HepG2 (cell line): ENCODE measurements at regions not wholly inside any gene's neighbourhood (a gene's known extent, or its start where the extent isn't known, plus 50 kb on each side); places are given as distances from the start of the nearest gene placed in this dataset.

Experiments
- ATAC-seq: fragments of 200-7000 bp; cut with Tn5 transposase; 3 replicates; pipeline ENCODE4 v1.9.1; 2020; ENCODE audit warnings: mild to moderate bottlenecking, moderate library complexity
- BruUV-seq: library from RNA; stranded (reverse); fragments of 400-500 nt; replicated peaks from 2 replicates; lab custom pipeline; 2021; lab: Mats Ljungman, UMichigan
- CTCF ChIA-PET: fragments of 300-600 bp; formaldehyde crosslinking; extraction: SDS; loops from one replicate; lab custom pipeline; 2021; ENCODE audit warnings: low total read pairs, inconsistent platforms, low intra/inter-chr PET ratio; lab: Yijun Ruan, JAX
- POLR2A ChIA-PET: fragments of 350-600 bp; sonication (Branson Sonifier 250); formaldehyde crosslinking; loops from one replicate; lab custom pipeline; 2020; ENCODE audit warnings: antibody characterized with exemption, inconsistent platforms; lab: Yijun Ruan, JAX
- DNase-seq: peaks from one replicate; pipeline ENCODE4 v3.0.0-alpha.2; 2015; ENCODE audit warnings: low spot score
- FAIRE-seq: peaks from 3 replicates; lab custom pipeline; 2011; peaks lifted over from hg19 to GRCh38; lab: Jason Lieb, UNC
- H2AFZ ChIP-seq: one replicate; pipeline ENCODE4 v1.6.1; 2011; ENCODE audit warnings: low read length, inconsistent platforms
- H3K27ac ChIP-seq: fragments of 300-600 bp; 3 replicates; pipeline ENCODE4 v1.8.0; 2011; ENCODE audit warnings: mixed run types, mild to moderate bottlenecking, mixed read lengths, low read length, inconsistent platforms; ENCODE audit not compliant: insufficient read depth; ENCODE audit errors: extremely low read length
- H3K27me3 ChIP-seq, 2 experiments: fragments of 200-600 bp in 1 of 2; 2 replicates in 1 of 2; 3 replicates in 1 of 2; pipeline versions ENCODE4 v1.6.0 to v1.8.0; 2011; ENCODE audit warnings: low read length in 2 of 2, mild to moderate bottlenecking in 2 of 2, moderate library complexity in 2 of 2, inconsistent platforms in 1 of 2; ENCODE audit not compliant: insufficient read depth in 2 of 2, control insufficient read depth in 1 of 2
- H3K36me3 ChIP-seq, 2 experiments: fragments of 200-600 bp in 1 of 2; replicated peaks in 1 of 2; 2 replicates in 1 of 2; 3 replicates in 1 of 2; pipeline versions ENCODE4 v1.5.1 to v1.8.0; 2011; ENCODE audit warnings: low read length in 2 of 2, inconsistent platforms in 1 of 2; ENCODE audit not compliant: insufficient read depth in 2 of 2, control insufficient read depth in 1 of 2
- H3K4me1 ChIP-seq: 2 replicates; pipeline ENCODE4 v1.5.1; 2012; ENCODE audit warnings: low read length, inconsistent platforms; ENCODE audit not compliant: insufficient read depth
- H3K4me2 ChIP-seq: 2 replicates; pipeline ENCODE4 v1.6.0; 2011; ENCODE audit warnings: low read depth, low read length, inconsistent platforms
- H3K4me3 ChIP-seq, 3 experiments: fragments of 200-600 bp in 1 of 3; sonication (generic), shearing (Covaris generic) in 1 of 3; replicated peaks in 1 of 3; 2 replicates each; pipeline ENCODE4 v1.5.1; 2011 to 2016; ENCODE audit warnings: low read length in 3 of 3, inconsistent platforms in 2 of 3, low read depth in 2 of 3, mild to moderate bottlenecking in 2 of 3, control low read depth in 1 of 3, mixed read lengths in 1 of 3; ENCODE audit not compliant: insufficient read depth in 1 of 3
- H3K79me2 ChIP-seq: one replicate; pipeline ENCODE4 v1.6.1; 2011; ENCODE audit warnings: low read length, inconsistent platforms; ENCODE audit not compliant: insufficient read depth
- H3K9ac ChIP-seq: 2 replicates; pipeline ENCODE4 v1.6.0; 2011; ENCODE audit warnings: mild to moderate bottlenecking, low read depth, low read length, inconsistent platforms; ENCODE audit not compliant: insufficient read depth
- H3K9me3 ChIP-seq: 2 replicates; pipeline ENCODE4 v1.5.1; 2012; ENCODE audit warnings: mild to moderate bottlenecking, low read length
- H4K20me1 ChIP-seq: 2 replicates; pipeline ENCODE4 v1.6.0; 2011; ENCODE audit warnings: inconsistent platforms, mild to moderate bottlenecking, low read length, moderate library complexity; ENCODE audit not compliant: insufficient read depth
- ATM ChIP-seq: fragments of 450-650 bp; IDR thresholded peaks from 2 replicates; pipeline ENCODE4 v1.7.1; 2017; ENCODE audit warnings: mild to moderate bottlenecking, borderline replicate concordance
- JUNB ChIP-seq: sonication (generic); formaldehyde crosslinking; IDR thresholded peaks from 2 replicates; pipeline ENCODE4 v1.8.0; 2022; ENCODE audit warnings: missing genetic modification reagents, mild to moderate bottlenecking, borderline replicate concordance
- MXI1 ChIP-seq: IDR thresholded peaks from 3 replicates; pipeline ENCODE4 v1.6.1; 2012; ENCODE audit warnings: low read depth, low read length, inconsistent platforms, borderline replicate concordance
- NCOA2 ChIP-seq: sonication (generic); formaldehyde crosslinking; IDR thresholded peaks from 2 replicates; pipeline ENCODE4 v1.8.0; 2022; ENCODE audit warnings: inconsistent platforms
- NR2F2 ChIP-seq: IDR thresholded peaks from 2 replicates; pipeline ENCODE4 v1.6.1; 2012; ENCODE audit warnings: low read depth, inconsistent platforms, borderline replicate concordance
- PAX8 ChIP-seq: sonication (generic); formaldehyde crosslinking; IDR thresholded peaks from 2 replicates; pipeline ENCODE4 v1.8.0; 2022; ENCODE audit warnings: mild to moderate bottlenecking, missing genetic modification reagents, borderline replicate concordance
- SALL2 ChIP-seq: sonication (generic); formaldehyde crosslinking; IDR thresholded peaks from 2 replicates; pipeline ENCODE4 v1.8.1; 2023; ENCODE audit warnings: mild to moderate bottlenecking, missing genetic modification reagents, inconsistent platforms
- SYNCRIP ChIP-seq: fragments of 200-400 bp; formaldehyde crosslinking; IDR thresholded peaks from 2 replicates; pipeline ENCODE4 v1.6.1; 2018; ENCODE audit warnings: mild to moderate bottlenecking, low read depth, low read length; ENCODE audit not compliant: insufficient read depth
- TMF1 ChIP-seq: sonication (generic); formaldehyde crosslinking; IDR thresholded peaks from 2 replicates; pipeline ENCODE4 v1.8.1; 2022; ENCODE audit warnings: low read depth, missing genetic modification reagents
- ZC3H4 ChIP-seq: sonication (generic); formaldehyde crosslinking; IDR thresholded peaks from 2 replicates; pipeline ENCODE4 v1.4.0; 2020; ENCODE audit warnings: missing genetic modification reagents, borderline replicate concordance
- ZNF235 ChIP-seq: sonication (generic); formaldehyde crosslinking; IDR thresholded peaks from 2 replicates; pipeline ENCODE4 v1.8.1; 2023; ENCODE audit warnings: mild to moderate bottlenecking, missing genetic modification reagents, borderline replicate concordance
- WGBS: methylation state at CpG from one replicate; pipeline ENCODE4 v1.1.6; 2017; ENCODE audit warnings: low lambda C conversion rate; 5-methylcytosine and 5-hydroxymethylcytosine counted together
- in situ Hi-C: cut with HindIII; loops from 2 replicates; pipeline ENCODE4 v1.10.0; 2017; ENCODE audit warnings: low pct_unique_long_range_greater_than_20kb; ENCODE audit not compliant: extremely low pct_ligation_motif_present
- intact Hi-C: fragments of 100-400 bp; cut with micrococcal nuclease; formaldehyde crosslinking; loops from one replicate; pipeline ENCODE4 v1.10.0; 2022; ENCODE audit not compliant: unreplicated experiment
- TF ChIP-seq, protein P1 (sequence below), 2 experiments: sonication (generic) in 1 of 2; formaldehyde crosslinking in 1 of 2; IDR thresholded peaks; 2 replicates each; pipeline versions ENCODE4 v1.4.0 to v1.6.1; 2016 to 2020; ENCODE audit warnings: borderline replicate concordance in 1 of 2, low read depth in 1 of 2, mild to moderate bottlenecking in 1 of 2, missing genetic modification reagents in 1 of 2
- TF ChIP-seq, protein P2 (sequence below): sonication (generic); formaldehyde crosslinking; IDR thresholded peaks from 2 replicates; pipeline ENCODE4 v1.4.0; 2020; ENCODE audit warnings: missing genetic modification reagents, borderline replicate concordance
- TF ChIP-seq, protein P3 (sequence below): IDR thresholded peaks from 2 replicates; pipeline ENCODE4 v1.6.1; 2012; ENCODE audit warnings: low read length, improper control_type of control experiment

DNA sequence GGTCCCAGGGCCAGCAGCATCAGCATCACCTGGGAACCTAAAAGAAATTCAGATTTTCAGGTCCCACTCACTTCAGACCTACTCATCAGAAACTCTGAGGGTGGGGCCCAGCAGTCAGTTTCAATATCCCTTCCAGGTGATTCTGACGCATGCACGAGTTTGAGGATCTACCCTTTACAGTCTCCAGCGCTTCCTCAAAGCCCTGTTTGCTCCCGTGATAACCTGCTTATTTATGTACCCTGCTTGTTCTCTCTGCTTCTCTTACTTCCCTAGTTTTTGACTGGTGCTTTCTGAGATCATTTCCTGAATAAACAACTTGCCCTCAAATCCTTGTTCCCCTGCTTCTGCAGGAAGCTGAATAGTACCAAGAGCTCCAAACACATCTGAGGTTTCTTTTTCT, 245.3 kb downstream of the ZNF621 start:
- no peak overlapping the region for H3K27ac ChIP-seq
- WGBS, result 33% methylated on average over 4 of the region's 4 CpGs
- intact Hi-C loops (no loop called here), in situ Hi-C loops (no loop called here)
- FAIRE-seq, result no peak
- POLR2A ChIA-PET, result no interaction called here
- no peaks in the 10 kb centered on the region for H3K9me3 ChIP-seq
- no peaks in the 10 kb centered on the region for H3K36me3 ChIP-seq
- H3K4me2 ChIP-seq, result no peak overlapping the region
- no peak overlapping the region for H2AFZ ChIP-seq
- CTCF ChIA-PET, result no interaction called here
- peaks cover 3% of the 10 kb centered on the region; the same call in 1 of the 2 replicates for H3K4me1 ChIP-seq
- ATAC-seq, result no peak
- no TSS peak for BruUV-seq
- H3K27me3 ChIP-seq, result no peaks in the 10 kb centered on the region
- no peaks in the 10 kb centered on the region for H3K79me2 ChIP-seq
- DNase-seq, result no peak
- H3K9ac ChIP-seq, result no peak overlapping the region
- H3K4me3 ChIP-seq, result no peak overlapping the region
- no peaks in the 10 kb centered on the region for H4K20me1 ChIP-seq
- no peak for TF ChIP-seq TMF1 (CRISPR knock-in tag)
- no peak for TF ChIP-seq MXI1
- no peak for TF ChIP-seq PAX8 (CRISPR knock-in tag)
- no peak for TF ChIP-seq ZNF235 (CRISPR knock-in tag)
- no peak for TF ChIP-seq NR2F2
- no peak for TF ChIP-seq SALL2 (CRISPR knock-in tag)
- no peak for TF ChIP-seq ATM
- TF ChIP-seq, protein P1, sequence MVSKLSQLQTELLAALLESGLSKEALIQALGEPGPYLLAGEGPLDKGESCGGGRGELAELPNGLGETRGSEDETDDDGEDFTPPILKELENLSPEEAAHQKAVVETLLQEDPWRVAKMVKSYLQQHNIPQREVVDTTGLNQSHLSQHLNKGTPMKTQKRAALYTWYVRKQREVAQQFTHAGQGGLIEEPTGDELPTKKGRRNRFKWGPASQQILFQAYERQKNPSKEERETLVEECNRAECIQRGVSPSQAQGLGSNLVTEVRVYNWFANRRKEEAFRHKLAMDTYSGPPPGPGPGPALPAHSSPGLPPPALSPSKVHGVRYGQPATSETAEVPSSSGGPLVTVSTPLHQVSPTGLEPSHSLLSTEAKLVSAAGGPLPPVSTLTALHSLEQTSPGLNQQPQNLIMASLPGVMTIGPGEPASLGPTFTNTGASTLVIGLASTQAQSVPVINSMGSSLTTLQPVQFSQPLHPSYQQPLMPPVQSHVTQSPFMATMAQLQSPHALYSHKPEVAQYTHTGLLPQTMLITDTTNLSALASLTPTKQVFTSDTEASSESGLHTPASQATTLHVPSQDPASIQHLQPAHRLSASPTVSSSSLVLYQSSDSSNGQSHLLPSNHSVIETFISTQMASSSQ (IDR thresholded peaks at IDR 0.05; ENCODE audit: low read depth), result no peak
- TF ChIP-seq, protein P1 (CRISPR knock-in tag; IDR thresholded peaks at IDR 0.05; ENCODE audit: borderline replicate concordance), result no peak
- no peak for TF ChIP-seq NCOA2 (CRISPR knock-in tag)
- no peak for TF ChIP-seq JUNB
- TF ChIP-seq, protein P2, sequence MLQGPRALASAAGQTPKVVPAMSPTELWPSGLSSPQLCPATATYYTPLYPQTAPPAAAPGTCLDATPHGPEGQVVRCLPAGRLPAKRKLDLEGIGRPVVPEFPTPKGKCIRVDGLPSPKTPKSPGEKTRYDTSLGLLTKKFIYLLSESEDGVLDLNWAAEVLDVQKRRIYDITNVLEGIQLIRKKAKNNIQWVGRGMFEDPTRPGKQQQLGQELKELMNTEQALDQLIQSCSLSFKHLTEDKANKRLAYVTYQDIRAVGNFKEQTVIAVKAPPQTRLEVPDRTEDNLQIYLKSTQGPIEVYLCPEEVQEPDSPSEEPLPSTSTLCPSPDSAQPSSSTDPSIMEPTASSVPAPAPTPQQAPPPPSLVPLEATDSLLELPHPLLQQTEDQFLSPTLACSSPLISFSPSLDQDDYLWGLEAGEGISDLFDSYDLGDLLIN (CRISPR knock-in tag), result no peak
- no peak for TF ChIP-seq ZC3H4 (CRISPR knock-in tag)
- TF ChIP-seq, protein P3, sequence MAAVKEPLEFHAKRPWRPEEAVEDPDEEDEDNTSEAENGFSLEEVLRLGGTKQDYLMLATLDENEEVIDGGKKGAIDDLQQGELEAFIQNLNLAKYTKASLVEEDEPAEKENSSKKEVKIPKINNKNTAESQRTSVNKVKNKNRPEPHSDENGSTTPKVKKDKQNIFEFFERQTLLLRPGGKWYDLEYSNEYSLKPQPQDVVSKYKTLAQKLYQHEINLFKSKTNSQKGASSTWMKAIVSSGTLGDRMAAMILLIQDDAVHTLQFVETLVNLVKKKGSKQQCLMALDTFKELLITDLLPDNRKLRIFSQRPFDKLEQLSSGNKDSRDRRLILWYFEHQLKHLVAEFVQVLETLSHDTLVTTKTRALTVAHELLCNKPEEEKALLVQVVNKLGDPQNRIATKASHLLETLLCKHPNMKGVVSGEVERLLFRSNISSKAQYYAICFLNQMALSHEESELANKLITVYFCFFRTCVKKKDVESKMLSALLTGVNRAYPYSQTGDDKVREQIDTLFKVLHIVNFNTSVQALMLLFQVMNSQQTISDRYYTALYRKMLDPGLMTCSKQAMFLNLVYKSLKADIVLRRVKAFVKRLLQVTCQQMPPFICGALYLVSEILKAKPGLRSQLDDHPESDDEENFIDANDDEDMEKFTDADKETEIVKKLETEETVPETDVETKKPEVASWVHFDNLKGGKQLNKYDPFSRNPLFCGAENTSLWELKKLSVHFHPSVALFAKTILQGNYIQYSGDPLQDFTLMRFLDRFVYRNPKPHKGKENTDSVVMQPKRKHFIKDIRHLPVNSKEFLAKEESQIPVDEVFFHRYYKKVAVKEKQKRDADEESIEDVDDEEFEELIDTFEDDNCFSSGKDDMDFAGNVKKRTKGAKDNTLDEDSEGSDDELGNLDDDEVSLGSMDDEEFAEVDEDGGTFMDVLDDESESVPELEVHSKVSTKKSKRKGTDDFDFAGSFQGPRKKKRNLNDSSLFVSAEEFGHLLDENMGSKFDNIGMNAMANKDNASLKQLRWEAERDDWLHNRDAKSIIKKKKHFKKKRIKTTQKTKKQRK, result no peak
- TF ChIP-seq SYNCRIP, result no peak
